ENCODE measurements at regions not wholly inside any gene's neighbourhood (a gene's known extent, or its start where the extent isn't known, plus 50 kb on each side); places are given as distances from the start of the nearest gene placed in this dataset.
"Not testable (repeated sequence)": the region's sequence is repeated elsewhere in the genome, so short reads cannot be mapped to it uniquely, and the experiment has no call there.

GRCh38 chr6:67000121-67000520 is 1293.1 kb upstream of the EYS start:
- Mint-ChIP-seq H3K36me3 (ENCODE audit: low read depth) (no peaks in the 10 kb centered on the region), H3K4me1 (no peaks in the 10 kb centered on the region), H3K9me3 (peaks cover 11% of the 10 kb centered on the region), H3K4me3 (no peak overlapping the region), H3K27me3 (no peaks in the 10 kb centered on the region), H3K27ac (no peak overlapping the region)
- intact Hi-C loops (cut with micrococcal nuclease) = no loop called here
- ChIA-PET CTCF (no interaction called here), POLR2A (no interaction called here)
- DNase-seq = no peak
- no peak for ATAC-seq (ENCODE audit: low read depth)
- no peak for TF ChIP-seq CTCF (IDR thresholded peaks at IDR 0.05)

- intact Hi-C loops (cut with micrococcal nuclease); DNase-seq; H3K27me3 Mint-ChIP-seq; CTCF ChIA-PET; ATAC-seq (ENCODE audit: low read depth); H3K27ac Mint-ChIP-seq; H3K4me1 Mint-ChIP-seq; H3K9me3 Mint-ChIP-seq; POLR2A ChIA-PET; H3K4me3 Mint-ChIP-seq; H3K36me3 Mint-ChIP-seq (ENCODE audit: low read depth): not testable (repeated sequence)
Measured at GRCh38 chr6:66997579-66997978, 1290.6 kb upstream of the EYS start.

- Mint-ChIP-seq H3K27me3 (no peaks in the 10 kb centered on the region), H3K4me3 (no peak overlapping the region), H3K36me3 (ENCODE audit: low read depth) (no peaks in the 10 kb centered on the region), H3K4me1 (no peaks in the 10 kb centered on the region), H3K9me3 (peaks cover 13% of the 10 kb centered on the region), H3K27ac (no peak overlapping the region)
- ChIA-PET POLR2A (no interaction called here), CTCF (no interaction called here)
- TF ChIP-seq CTCF (IDR thresholded peaks at IDR 0.05) = no peak
- intact Hi-C loops (cut with micrococcal nuclease) = no loop called here
- no peak for DNase-seq
- ATAC-seq (ENCODE audit: low read depth) = no peak
Measured at GRCh38 chr6:66995669-66996068, 1288.6 kb upstream of the EYS start.

- DNase-seq; H3K4me3 Mint-ChIP-seq; ATAC-seq (ENCODE audit: low read depth); H3K27ac Mint-ChIP-seq; H3K36me3 Mint-ChIP-seq (ENCODE audit: low read depth); H3K27me3 Mint-ChIP-seq; CTCF ChIA-PET; H3K4me1 Mint-ChIP-seq; POLR2A ChIA-PET; intact Hi-C loops (cut with micrococcal nuclease): not testable (repeated sequence)
- peaks cover 13% of the 10 kb centered on the region for H3K9me3 Mint-ChIP-seq
Measured at GRCh38 chr6:66993708-66994107, 1286.7 kb upstream of the EYS start.

- intact Hi-C loops (cut with micrococcal nuclease) = no loop called here
Measured at GRCh38 chr6:66993272-66993671, 1286.2 kb upstream of the EYS start.

GRCh38 chr6:66992660-66993059 is 1285.6 kb upstream of the EYS start:
- ATAC-seq (ENCODE audit: low read depth) = no peak
- Mint-ChIP-seq H3K9me3 (peaks cover 12% of the 10 kb centered on the region), H3K4me3 (no peak overlapping the region), H3K4me1 (no peaks in the 10 kb centered on the region), H3K27ac (no peak overlapping the region), H3K36me3 (ENCODE audit: low read depth) (no peaks in the 10 kb centered on the region), H3K27me3 (no peaks in the 10 kb centered on the region)
- no peak for DNase-seq
- ChIA-PET POLR2A (no interaction called here), CTCF (no interaction called here)
- no peak for TF ChIP-seq CTCF (IDR thresholded peaks at IDR 0.05)
- intact Hi-C loops (cut with micrococcal nuclease) = no loop called here

More at GRCh38 chr6:66993272-66993671, 1286.2 kb upstream of the EYS start:
- Mint-ChIP-seq H3K9me3 (peaks cover 12% of the 10 kb centered on the region), H3K27ac (no peak overlapping the region), H3K4me3 (no peak overlapping the region), H3K4me1 (no peaks in the 10 kb centered on the region), H3K27me3 (no peaks in the 10 kb centered on the region), H3K36me3 (ENCODE audit: low read depth) (no peaks in the 10 kb centered on the region)
- no peak for DNase-seq
- ATAC-seq (ENCODE audit: low read depth) = no peak
- CTCF ChIA-PET = no interaction called here
- POLR2A ChIA-PET = no interaction called here
- no peak for TF ChIP-seq CTCF (IDR thresholded peaks at IDR 0.05)

All from activated B cell treated with CpG ODN at 0.5 μM for 24 hours (primary cell).